Neural cell (in vitro differentiated cells): ENCODE measurements at regions not wholly inside any gene's neighbourhood (a gene's known extent, or its start where the extent isn't known, plus 50 kb on each side); places are given as distances from the start of the nearest gene placed in this dataset.

ENCODE experiments used
- CTCF ChIP-seq: fragments of 450-650 bp; IDR thresholded peaks from 2 replicates; pipeline ENCODE4 v1.5.1; 2014; ENCODE audit warnings: antibody characterized with exemption, mild to moderate bottlenecking, moderate library complexity; ENCODE audit not compliant: poor library complexity, severe bottlenecking
- EP300 ChIP-seq: fragments of 450-650 bp; conservative IDR thresholded peaks from 2 replicates; pipeline ENCODE4 v1.6.1; 2014; ENCODE audit warnings: antibody characterized with exemption, mild to moderate bottlenecking, moderate library complexity; ENCODE audit not compliant: poor library complexity, severe bottlenecking
- EZH2 ChIP-seq: fragments of 200-600, 300-800 bp; shearing (Covaris generic), sonication (generic); IDR thresholded peaks from 2 replicates; pipeline ENCODE4 v1.6.1; 2014; ENCODE audit warnings: antibody characterized with exemption, low read length, borderline replicate concordance, mild to moderate bottlenecking; ENCODE audit not compliant: insufficient read depth, poor library complexity, severe bottlenecking
- MXI1 ChIP-seq: fragments of 450-650 bp; conservative IDR thresholded peaks from 2 replicates; pipeline ENCODE4 v1.6.1; 2014; ENCODE audit warnings: antibody characterized with exemption, mild to moderate bottlenecking; ENCODE audit not compliant: poor library complexity, severe bottlenecking
- POLR2AphosphoS5 ChIP-seq: IDR thresholded peaks from 2 replicates; pipeline ENCODE4 v1.6.1; 2012
- RAD21 ChIP-seq: fragments of 450-650 bp; conservative IDR thresholded peaks from 2 replicates; pipeline ENCODE4 v1.6.1; 2014; ENCODE audit warnings: antibody characterized with exemption, mild to moderate bottlenecking, moderate library complexity
- SMC3 ChIP-seq: fragments of 450-650 bp; conservative IDR thresholded peaks from 2 replicates; pipeline ENCODE4 v1.6.1; 2014; ENCODE audit warnings: antibody characterized with exemption, mild to moderate bottlenecking, moderate library complexity; ENCODE audit not compliant: poor library complexity
- TAF1 ChIP-seq: IDR thresholded peaks from 2 replicates; pipeline ENCODE4 v1.6.1; 2012; ENCODE audit warnings: low read depth

DNA sequence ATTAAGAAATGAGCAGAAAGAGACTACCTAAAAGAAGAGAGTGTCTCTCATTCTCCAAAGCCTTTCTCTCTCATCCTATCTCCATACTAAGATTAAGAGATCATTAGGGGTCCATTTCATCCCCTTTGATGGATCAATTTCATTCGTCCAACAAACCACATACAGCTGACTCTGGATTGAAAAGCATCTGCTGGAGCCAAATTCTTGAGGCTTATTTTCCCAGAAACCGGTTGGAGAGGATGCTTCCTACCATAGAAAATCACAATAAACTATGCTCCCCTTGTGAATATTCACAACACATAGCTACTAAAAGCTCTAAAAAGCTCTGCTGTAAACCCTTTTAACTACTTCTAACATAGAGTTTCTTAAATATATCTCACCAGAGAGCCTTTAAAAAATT lies 755.0 kb upstream of the ZNF608 start:
- TF ChIP-seq MXI1, result no peak
- TF ChIP-seq CTCF, result no peak
- TF ChIP-seq TAF1, result no peak
- TF ChIP-seq SMC3, result no peak
- no peak for TF ChIP-seq EZH2
- no peak for TF ChIP-seq EP300
- no peak for TF ChIP-seq POLR2AphosphoS5
- TF ChIP-seq RAD21, result no peak
